Neural cell (in vitro differentiated cells): ENCODE measurements at regions not wholly inside any gene's neighbourhood (a gene's known extent, or its start where the extent isn't known, plus 50 kb on each side); places are given as distances from the start of the nearest gene placed in this dataset.

Experiments used
- H2AFZ ChIP-seq: fragments of 200-600, 300-800 bp; sonication (generic), shearing (Covaris generic); 2 replicates; pipeline ENCODE4 v1.6.0; 2014; ENCODE audit warnings: low read depth, mild to moderate bottlenecking, antibody characterized with exemption, low read length, moderate library complexity
- H3F3A ChIP-seq: fragments of 200-600 bp; shearing (Covaris generic); 2 replicates; pipeline ENCODE4 v1.6.1; 2016; ENCODE audit warnings: mild to moderate bottlenecking, moderate library complexity, mixed read lengths, antibody characterized with exemption, low read length; ENCODE audit not compliant: insufficient read depth, poor library complexity, severe bottlenecking
- H3K27ac ChIP-seq: fragments of 200-600, 300-800 bp; sonication (generic), shearing (Covaris generic); 2 replicates; pipeline ENCODE4 v1.5.1; 2014; ENCODE audit warnings: mild to moderate bottlenecking, low read length, moderate library complexity
- H3K27me3 ChIP-seq: fragments of 300-800, 200-600 bp; sonication (generic), shearing (Covaris generic); 2 replicates; pipeline ENCODE4 v1.6.0; 2014; ENCODE audit warnings: mild to moderate bottlenecking, low read depth, low read length, moderate library complexity; ENCODE audit not compliant: insufficient read depth
- H3K36me3 ChIP-seq: fragments of 300-800, 200-600 bp; sonication (generic), shearing (Covaris generic); 2 replicates; pipeline ENCODE4 v1.5.1; 2014; ENCODE audit warnings: mild to moderate bottlenecking, antibody characterized with exemption, low read length, moderate library complexity; ENCODE audit not compliant: insufficient read depth
- H3K4me2 ChIP-seq: fragments of 300-800, 200-600 bp; sonication (generic), shearing (Covaris generic); 2 replicates; pipeline ENCODE4 v1.6.0; 2014; ENCODE audit warnings: mild to moderate bottlenecking, low read length
- H3K4me3 ChIP-seq: fragments of 300-800, 200-600 bp; sonication (generic), shearing (Covaris generic); 2 replicates; pipeline ENCODE4 v1.5.1; 2014; ENCODE audit warnings: mild to moderate bottlenecking, low read length, moderate library complexity
- H3K79me2 ChIP-seq: fragments of 200-600 bp; shearing (Covaris generic); replicated peaks from 2 replicates; pipeline ENCODE4 v1.6.0; 2014; ENCODE audit warnings: mild to moderate bottlenecking, low read length, moderate library complexity; ENCODE audit not compliant: insufficient read depth
- H3K9ac ChIP-seq: fragments of 300-800, 200-600 bp; sonication (generic), shearing (Covaris generic); 2 replicates; pipeline ENCODE4 v1.6.1; 2016; ENCODE audit warnings: mild to moderate bottlenecking, low read length, mixed read lengths
- H3K9me2 ChIP-seq: fragments of 200-600 bp; shearing (Covaris generic); 2 replicates; pipeline ENCODE4 v1.6.1; 2016; ENCODE audit warnings: mild to moderate bottlenecking, low read length, mixed read lengths; ENCODE audit not compliant: insufficient read depth
- H3K9me3 ChIP-seq: fragments of 200-600, 300-800 bp; sonication (generic), shearing (Covaris generic); 2 replicates; pipeline ENCODE4 v1.6.1; 2016; ENCODE audit warnings: mild to moderate bottlenecking, mixed run types, low read length, moderate library complexity, mixed read lengths
- H4K20me1 ChIP-seq: fragments of 200-600 bp; shearing (Covaris generic); 2 replicates; pipeline ENCODE4 v1.6.1; 2016; ENCODE audit warnings: mild to moderate bottlenecking, mixed run types; ENCODE audit not compliant: insufficient read depth
- EP300 ChIP-seq: fragments of 450-650 bp; conservative IDR thresholded peaks from 2 replicates; pipeline ENCODE4 v1.6.1; 2014; ENCODE audit warnings: antibody characterized with exemption, mild to moderate bottlenecking, moderate library complexity; ENCODE audit not compliant: poor library complexity, severe bottlenecking
- EZH2 ChIP-seq: fragments of 200-600, 300-800 bp; shearing (Covaris generic), sonication (generic); IDR thresholded peaks from 2 replicates; pipeline ENCODE4 v1.6.1; 2014; ENCODE audit warnings: antibody characterized with exemption, low read length, borderline replicate concordance, mild to moderate bottlenecking; ENCODE audit not compliant: insufficient read depth, poor library complexity, severe bottlenecking
- MXI1 ChIP-seq: fragments of 450-650 bp; conservative IDR thresholded peaks from 2 replicates; pipeline ENCODE4 v1.6.1; 2014; ENCODE audit warnings: antibody characterized with exemption, mild to moderate bottlenecking; ENCODE audit not compliant: poor library complexity, severe bottlenecking
- POLR2AphosphoS5 ChIP-seq: IDR thresholded peaks from 2 replicates; pipeline ENCODE4 v1.6.1; 2012
- RAD21 ChIP-seq: fragments of 450-650 bp; conservative IDR thresholded peaks from 2 replicates; pipeline ENCODE4 v1.6.1; 2014; ENCODE audit warnings: antibody characterized with exemption, mild to moderate bottlenecking, moderate library complexity
- SMC3 ChIP-seq: fragments of 450-650 bp; conservative IDR thresholded peaks from 2 replicates; pipeline ENCODE4 v1.6.1; 2014; ENCODE audit warnings: antibody characterized with exemption, mild to moderate bottlenecking, moderate library complexity; ENCODE audit not compliant: poor library complexity
- TAF1 ChIP-seq: IDR thresholded peaks from 2 replicates; pipeline ENCODE4 v1.6.1; 2012; ENCODE audit warnings: low read depth
- TF ChIP-seq, protein P1 (sequence below): IDR thresholded peaks from 2 replicates; pipeline ENCODE4 v1.6.1; 2012; ENCODE audit warnings: borderline replicate concordance
- TF ChIP-seq, protein P2 (sequence below): fragments of 450-650 bp; IDR thresholded peaks from 2 replicates; pipeline ENCODE4 v1.5.1; 2014; ENCODE audit warnings: antibody characterized with exemption, mild to moderate bottlenecking, moderate library complexity; ENCODE audit not compliant: poor library complexity, severe bottlenecking

DNA sequence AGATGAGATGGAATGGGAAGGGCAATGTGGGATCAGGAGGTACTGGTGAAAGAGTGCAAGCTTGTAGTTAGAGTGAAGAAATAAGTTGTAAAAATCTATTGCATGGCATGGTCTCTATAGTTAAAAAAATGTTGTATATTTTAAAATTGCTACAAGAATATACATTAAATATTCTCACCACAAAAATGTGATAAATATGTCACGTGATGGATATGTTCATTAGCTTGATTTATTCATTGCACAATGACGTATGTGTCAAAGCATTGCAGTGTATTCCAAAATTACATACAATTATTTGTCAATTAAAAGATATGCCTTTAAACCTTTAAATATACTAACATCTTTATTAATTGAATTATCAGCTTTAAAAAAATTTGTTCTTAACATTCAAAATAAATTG is 1607.1 kb downstream of the REEP3 start:
- Histone ChIP-seq H4K20me1 (no peaks in the 10 kb centered on the region), H3K9ac (no peak overlapping the region), H3K4me3 (no peak overlapping the region), H2AFZ (no peak overlapping the region), H3K4me2 (no peak overlapping the region), H3K27ac (no peak overlapping the region), H3K79me2 (no peaks in the 10 kb centered on the region), H3K36me3 (no peaks in the 10 kb centered on the region), H3K27me3 (no peaks in the 10 kb centered on the region), H3K9me3 (no peaks in the 10 kb centered on the region), H3F3A (no peaks in the 10 kb centered on the region), H3K9me2 (no peaks in the 10 kb centered on the region)
- TF ChIP-seq MXI1 (no peak), SMC3 (no peak), EP300 (no peak), EZH2 (no peak), RAD21 (no peak), POLR2AphosphoS5 (no peak), TAF1 (no peak)
- TF ChIP-seq, protein P1, sequence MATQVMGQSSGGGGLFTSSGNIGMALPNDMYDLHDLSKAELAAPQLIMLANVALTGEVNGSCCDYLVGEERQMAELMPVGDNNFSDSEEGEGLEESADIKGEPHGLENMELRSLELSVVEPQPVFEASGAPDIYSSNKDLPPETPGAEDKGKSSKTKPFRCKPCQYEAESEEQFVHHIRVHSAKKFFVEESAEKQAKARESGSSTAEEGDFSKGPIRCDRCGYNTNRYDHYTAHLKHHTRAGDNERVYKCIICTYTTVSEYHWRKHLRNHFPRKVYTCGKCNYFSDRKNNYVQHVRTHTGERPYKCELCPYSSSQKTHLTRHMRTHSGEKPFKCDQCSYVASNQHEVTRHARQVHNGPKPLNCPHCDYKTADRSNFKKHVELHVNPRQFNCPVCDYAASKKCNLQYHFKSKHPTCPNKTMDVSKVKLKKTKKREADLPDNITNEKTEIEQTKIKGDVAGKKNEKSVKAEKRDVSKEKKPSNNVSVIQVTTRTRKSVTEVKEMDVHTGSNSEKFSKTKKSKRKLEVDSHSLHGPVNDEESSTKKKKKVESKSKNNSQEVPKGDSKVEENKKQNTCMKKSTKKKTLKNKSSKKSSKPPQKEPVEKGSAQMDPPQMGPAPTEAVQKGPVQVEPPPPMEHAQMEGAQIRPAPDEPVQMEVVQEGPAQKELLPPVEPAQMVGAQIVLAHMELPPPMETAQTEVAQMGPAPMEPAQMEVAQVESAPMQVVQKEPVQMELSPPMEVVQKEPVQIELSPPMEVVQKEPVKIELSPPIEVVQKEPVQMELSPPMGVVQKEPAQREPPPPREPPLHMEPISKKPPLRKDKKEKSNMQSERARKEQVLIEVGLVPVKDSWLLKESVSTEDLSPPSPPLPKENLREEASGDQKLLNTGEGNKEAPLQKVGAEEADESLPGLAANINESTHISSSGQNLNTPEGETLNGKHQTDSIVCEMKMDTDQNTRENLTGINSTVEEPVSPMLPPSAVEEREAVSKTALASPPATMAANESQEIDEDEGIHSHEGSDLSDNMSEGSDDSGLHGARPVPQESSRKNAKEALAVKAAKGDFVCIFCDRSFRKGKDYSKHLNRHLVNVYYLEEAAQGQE, result no peak
- TF ChIP-seq, protein P2, sequence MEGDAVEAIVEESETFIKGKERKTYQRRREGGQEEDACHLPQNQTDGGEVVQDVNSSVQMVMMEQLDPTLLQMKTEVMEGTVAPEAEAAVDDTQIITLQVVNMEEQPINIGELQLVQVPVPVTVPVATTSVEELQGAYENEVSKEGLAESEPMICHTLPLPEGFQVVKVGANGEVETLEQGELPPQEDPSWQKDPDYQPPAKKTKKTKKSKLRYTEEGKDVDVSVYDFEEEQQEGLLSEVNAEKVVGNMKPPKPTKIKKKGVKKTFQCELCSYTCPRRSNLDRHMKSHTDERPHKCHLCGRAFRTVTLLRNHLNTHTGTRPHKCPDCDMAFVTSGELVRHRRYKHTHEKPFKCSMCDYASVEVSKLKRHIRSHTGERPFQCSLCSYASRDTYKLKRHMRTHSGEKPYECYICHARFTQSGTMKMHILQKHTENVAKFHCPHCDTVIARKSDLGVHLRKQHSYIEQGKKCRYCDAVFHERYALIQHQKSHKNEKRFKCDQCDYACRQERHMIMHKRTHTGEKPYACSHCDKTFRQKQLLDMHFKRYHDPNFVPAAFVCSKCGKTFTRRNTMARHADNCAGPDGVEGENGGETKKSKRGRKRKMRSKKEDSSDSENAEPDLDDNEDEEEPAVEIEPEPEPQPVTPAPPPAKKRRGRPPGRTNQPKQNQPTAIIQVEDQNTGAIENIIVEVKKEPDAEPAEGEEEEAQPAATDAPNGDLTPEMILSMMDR, result no peak

DNA sequence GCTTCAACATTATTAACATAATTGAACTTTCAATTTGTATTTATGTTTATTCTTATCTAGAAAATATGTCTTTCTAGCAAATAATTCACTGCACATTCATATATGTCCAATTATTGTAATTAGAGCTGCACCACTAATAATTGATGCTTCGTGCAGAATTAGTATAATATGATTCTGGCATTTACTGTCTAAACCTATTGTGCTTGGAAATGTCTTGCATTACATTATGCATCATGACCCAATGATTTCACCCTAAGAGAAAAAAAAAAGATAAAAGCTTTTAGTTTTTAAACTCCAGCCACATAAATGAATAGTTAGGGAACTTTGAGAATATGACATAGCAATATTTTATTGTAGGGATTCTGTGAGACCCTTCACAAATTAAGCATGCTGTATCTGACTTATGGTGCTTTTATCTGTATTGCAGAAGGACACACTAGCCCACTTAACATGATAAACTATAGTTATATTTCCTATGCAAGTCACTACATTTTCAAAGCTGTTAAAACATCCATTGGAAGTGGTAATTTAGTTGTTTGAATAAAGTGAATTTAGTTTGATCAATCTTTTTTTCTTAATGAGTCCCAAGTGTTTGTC is 1609.1 kb downstream of the REEP3 start:
- TF ChIP-seq, protein P1, result no peak
- no peak for TF ChIP-seq MXI1
- TF ChIP-seq RAD21, result no peak
- Histone ChIP-seq H2AFZ (no peak overlapping the region), H3K9ac (no peak overlapping the region), H3K79me2 (no peaks in the 10 kb centered on the region), H3K9me2 (no peaks in the 10 kb centered on the region), H3K27ac (no peak overlapping the region), H3K27me3 (no peaks in the 10 kb centered on the region), H3K36me3 (no peaks in the 10 kb centered on the region), H3K4me2 (no peak overlapping the region), H3F3A (no peaks in the 10 kb centered on the region), H4K20me1 (no peaks in the 10 kb centered on the region), H3K9me3 (no peaks in the 10 kb centered on the region), H3K4me3 (no peak overlapping the region)
